ENCODE measurements at regions not wholly inside any gene's neighbourhood (a gene's known extent, or its start where the extent isn't known, plus 50 kb on each side); places are given as distances from the start of the nearest gene placed in this dataset.

GRCh38 chr1:175797576-175797975 is 54.2 kb upstream of the TNR start:
- TF ChIP-seq CTCF (IDR thresholded peaks at IDR 0.05; ENCODE audit: poor library complexity), result no peak
- TF ChIP-seq EZH2 (IDR thresholded peaks at IDR 0.05; ENCODE audit: borderline replicate concordance), result no peak

Data from hepatocyte (in vitro differentiated cells).